ENCODE measurements at regions not wholly inside any gene's neighbourhood (a gene's known extent, or its start where the extent isn't known, plus 50 kb on each side); places are given as distances from the start of the nearest gene placed in this dataset.
"Not testable (repeated sequence)": the region's sequence is repeated elsewhere in the genome, so short reads cannot be mapped to it uniquely, and the experiment has no call there.

- H3K27me3 Mint-ChIP-seq, result peaks cover 58% of the 10 kb centered on the region
- H3K9me3 Mint-ChIP-seq, result no peaks in the 10 kb centered on the region
- DNase-seq (ENCODE audit: low spot score in 2 of 2), result no peak
- H3K4me1 Mint-ChIP-seq, result peaks cover 20% of the 10 kb centered on the region
- no peak overlapping the region for H3K27ac Mint-ChIP-seq (ENCODE audit: low read depth)
- H3K36me3 Mint-ChIP-seq (ENCODE audit: insufficient read depth), result no peaks in the 10 kb centered on the region
- H3K4me3 Mint-ChIP-seq, result no peak overlapping the region
- no peak for ATAC-seq (replicated peaks; ENCODE audit: extremely low read depth, poor library complexity, severe bottlenecking)
Measured at GRCh38 chr13:39822437-39822836, 167.0 kb downstream of the COG6 start.

DNA sequence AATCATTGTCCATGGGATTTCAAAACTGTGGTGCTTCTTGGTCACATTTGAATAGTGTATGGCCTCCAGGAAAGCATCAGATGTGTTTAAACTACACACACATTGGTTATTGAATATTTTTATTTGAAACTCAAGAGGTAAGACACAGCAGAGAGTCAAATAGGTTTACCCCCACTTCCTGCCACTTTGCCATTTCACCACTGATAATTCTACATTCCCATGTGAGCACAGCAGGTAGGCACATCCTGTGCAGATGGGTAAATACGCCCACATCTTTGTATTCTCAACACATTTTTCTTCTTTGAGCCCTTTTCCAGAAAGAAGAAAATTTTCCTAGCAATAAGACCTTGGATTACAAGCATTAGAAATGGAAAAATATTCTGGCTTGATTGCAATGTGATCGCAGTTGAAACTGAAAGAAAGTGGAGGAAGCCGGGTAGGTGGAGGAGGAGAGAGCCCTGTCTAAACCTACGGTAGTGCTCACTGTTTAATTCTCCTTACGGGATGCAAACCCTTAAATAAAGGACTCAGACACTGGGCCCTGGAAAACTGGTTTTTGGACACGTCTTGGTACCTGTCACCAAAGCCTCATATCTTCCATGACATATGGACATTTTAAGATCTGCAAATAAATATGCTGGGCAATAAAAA, 167.7 kb downstream of the COG6 start:
- Mint-ChIP-seq H3K4me3 (peak overlapping the region; percentile 13), H3K4me1 (peaks cover 20% of the 10 kb centered on the region), H3K9me3 (no peaks in the 10 kb centered on the region), H3K27ac (ENCODE audit: low read depth) (no peak overlapping the region), H3K27me3 (peaks cover 65% of the 10 kb centered on the region), H3K36me3 (ENCODE audit: insufficient read depth) (no peaks in the 10 kb centered on the region)
- no peak for DNase-seq (ENCODE audit: low spot score in 2 of 2)
- no peak for ATAC-seq (replicated peaks; ENCODE audit: extremely low read depth, poor library complexity, severe bottlenecking)

- peaks cover 20% of the 10 kb centered on the region for H3K4me1 Mint-ChIP-seq
- H3K4me3 Mint-ChIP-seq, result no peak overlapping the region
- no peak for DNase-seq (ENCODE audit: low spot score in 2 of 2)
- peaks cover 74% of the 10 kb centered on the region for H3K27me3 Mint-ChIP-seq
- no peak overlapping the region for H3K27ac Mint-ChIP-seq (ENCODE audit: low read depth)
- ATAC-seq (replicated peaks; ENCODE audit: extremely low read depth, poor library complexity, severe bottlenecking), result no peak
- H3K9me3 Mint-ChIP-seq, result no peaks in the 10 kb centered on the region
- no peaks in the 10 kb centered on the region for H3K36me3 Mint-ChIP-seq (ENCODE audit: insufficient read depth)
Measured at GRCh38 chr13:39825886-39826285, 170.4 kb downstream of the COG6 start.

- Mint-ChIP-seq H3K4me3 (no peak overlapping the region), H3K36me3 (ENCODE audit: insufficient read depth) (no peaks in the 10 kb centered on the region), H3K27ac (ENCODE audit: low read depth) (no peak overlapping the region), H3K4me1 (no peaks in the 10 kb centered on the region), H3K27me3 (peaks cover 30% of the 10 kb centered on the region), H3K9me3 (no peaks in the 10 kb centered on the region)
- DNase-seq (ENCODE audit: low spot score in 2 of 2), result no peak
- ATAC-seq (replicated peaks; ENCODE audit: extremely low read depth, poor library complexity, severe bottlenecking), result no peak
Measured at GRCh38 chr13:39835253-39835652, 179.8 kb downstream of the COG6 start.

GRCh38 chr13:39836038-39836437, 180.6 kb downstream of the COG6 start:
- DNase-seq (ENCODE audit: low spot score in 2 of 2), result no peak
- H3K27ac Mint-ChIP-seq (ENCODE audit: low read depth), result no peak overlapping the region
- no peaks in the 10 kb centered on the region for H3K9me3 Mint-ChIP-seq
- no peaks in the 10 kb centered on the region for H3K4me1 Mint-ChIP-seq
- H3K36me3 Mint-ChIP-seq (ENCODE audit: insufficient read depth), result no peaks in the 10 kb centered on the region
- ATAC-seq (replicated peaks; ENCODE audit: extremely low read depth, poor library complexity, severe bottlenecking), result no peak
- H3K4me3 Mint-ChIP-seq, result no peak overlapping the region
- peaks cover 35% of the 10 kb centered on the region for H3K27me3 Mint-ChIP-seq

- not testable (repeated sequence) for ATAC-seq (replicated peaks; ENCODE audit: extremely low read depth, poor library complexity, severe bottlenecking); H3K27ac Mint-ChIP-seq (ENCODE audit: low read depth); H3K9me3 Mint-ChIP-seq; DNase-seq (ENCODE audit: low spot score in 2 of 2); H3K4me1 Mint-ChIP-seq; H3K4me3 Mint-ChIP-seq; H3K36me3 Mint-ChIP-seq (ENCODE audit: insufficient read depth)
- H3K27me3 Mint-ChIP-seq, result peaks cover 34% of the 10 kb centered on the region
Measured at GRCh38 chr13:39837866-39838265, 182.4 kb downstream of the COG6 start.

DNA sequence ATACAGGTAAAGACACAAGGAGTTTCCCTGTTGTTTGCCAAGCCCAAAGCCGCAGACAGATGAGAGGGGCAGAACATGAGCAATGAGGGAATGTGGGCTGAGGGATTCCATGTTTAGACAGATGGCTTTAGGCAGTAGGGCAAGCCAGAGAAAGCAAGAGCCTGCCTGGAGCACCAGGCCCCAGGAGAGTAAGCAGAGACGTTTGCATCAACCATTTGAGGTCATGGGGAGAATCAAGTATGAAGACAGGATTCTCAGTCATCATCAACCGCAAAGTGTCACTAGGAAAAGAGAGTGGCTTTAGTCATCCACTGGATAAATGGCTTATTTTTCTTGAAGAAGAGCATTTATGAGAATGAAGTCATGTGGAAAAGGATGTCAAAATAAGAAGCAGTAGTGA, 184.7 kb downstream of the COG6 start:
- DNase-seq (ENCODE audit: low spot score in 2 of 2) (no peak), ATAC-seq (replicated peaks; ENCODE audit: extremely low read depth, poor library complexity, severe bottlenecking) (no peak)
- Mint-ChIP-seq H3K4me3 (no peak overlapping the region), H3K36me3 (ENCODE audit: insufficient read depth) (no peaks in the 10 kb centered on the region), H3K27me3 (peaks cover 12% of the 10 kb centered on the region), H3K4me1 (no peaks in the 10 kb centered on the region), H3K27ac (ENCODE audit: low read depth) (no peak overlapping the region), H3K9me3 (no peaks in the 10 kb centered on the region)

- no peak overlapping the region for H3K4me3 Mint-ChIP-seq
- no peak overlapping the region for H3K27ac Mint-ChIP-seq (ENCODE audit: low read depth)
- no peaks in the 10 kb centered on the region for H3K4me1 Mint-ChIP-seq
- no peaks in the 10 kb centered on the region for H3K36me3 Mint-ChIP-seq (ENCODE audit: insufficient read depth)
- H3K9me3 Mint-ChIP-seq, result no peaks in the 10 kb centered on the region
- peaks cover 26% of the 10 kb centered on the region for H3K27me3 Mint-ChIP-seq
- DNase-seq (ENCODE audit: low spot score in 2 of 2), result no peak
- no peak for ATAC-seq (replicated peaks; ENCODE audit: extremely low read depth, poor library complexity, severe bottlenecking)
Measured at GRCh38 chr13:39847336-39847735, 191.9 kb downstream of the COG6 start.

- H3K27ac Mint-ChIP-seq (ENCODE audit: low read depth), result no peak overlapping the region
- no peak for ATAC-seq (replicated peaks; ENCODE audit: extremely low read depth, poor library complexity, severe bottlenecking)
- H3K36me3 Mint-ChIP-seq (ENCODE audit: insufficient read depth), result no peaks in the 10 kb centered on the region
- H3K4me1 Mint-ChIP-seq, result no peaks in the 10 kb centered on the region
- H3K27me3 Mint-ChIP-seq, result peaks cover 62% of the 10 kb centered on the region
- no peak overlapping the region for H3K4me3 Mint-ChIP-seq
- H3K9me3 Mint-ChIP-seq, result peaks cover 5% of the 10 kb centered on the region
- DNase-seq (ENCODE audit: low spot score in 2 of 2), result no peak
Measured at GRCh38 chr13:39855236-39855635, 199.8 kb downstream of the COG6 start.

- H3K27me3 Mint-ChIP-seq, result peaks cover 60% of the 10 kb centered on the region
- H3K27ac Mint-ChIP-seq (ENCODE audit: low read depth), result no peak overlapping the region
- DNase-seq (ENCODE audit: low spot score in 2 of 2) (no peak), ATAC-seq (replicated peaks; ENCODE audit: extremely low read depth, poor library complexity, severe bottlenecking) (no peak)
- peaks cover 5% of the 10 kb centered on the region for H3K9me3 Mint-ChIP-seq
- H3K4me3 Mint-ChIP-seq, result no peak overlapping the region
- no peaks in the 10 kb centered on the region for H3K4me1 Mint-ChIP-seq
- H3K36me3 Mint-ChIP-seq (ENCODE audit: insufficient read depth), result no peaks in the 10 kb centered on the region
Measured at GRCh38 chr13:39856714-39857113, 201.3 kb downstream of the COG6 start.

- ATAC-seq (replicated peaks; ENCODE audit: extremely low read depth, poor library complexity, severe bottlenecking), result no peak
- no peak for DNase-seq (ENCODE audit: low spot score in 2 of 2)
Measured at GRCh38 chr13:39858794-39859193, 203.3 kb downstream of the COG6 start.

DNA sequence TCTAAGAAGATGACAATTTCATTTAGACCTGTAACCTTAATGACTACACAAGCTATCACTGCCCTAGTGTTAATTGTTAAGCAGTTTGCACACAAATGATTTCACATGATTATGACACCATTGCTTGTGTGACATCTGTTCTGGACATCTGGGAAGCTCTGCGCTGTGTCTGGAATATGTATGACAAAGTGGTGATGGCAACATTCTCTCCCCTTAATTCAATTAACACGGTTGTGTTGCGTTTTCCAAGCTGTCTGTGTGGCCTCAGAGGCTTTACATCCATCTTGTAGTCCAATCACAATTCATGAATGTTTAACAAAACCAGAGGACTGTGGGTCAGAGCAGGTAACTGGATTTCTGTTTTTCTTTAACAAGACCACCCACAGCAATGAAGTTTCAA, 204.4 kb downstream of the COG6 start:
- DNase-seq (ENCODE audit: low spot score in 2 of 2) (no peak), ATAC-seq (replicated peaks; ENCODE audit: extremely low read depth, poor library complexity, severe bottlenecking) (no peak)
- no peaks in the 10 kb centered on the region for H3K9me3 Mint-ChIP-seq
- H3K36me3 Mint-ChIP-seq (ENCODE audit: insufficient read depth), result no peaks in the 10 kb centered on the region
- no peak overlapping the region for H3K4me3 Mint-ChIP-seq
- H3K27ac Mint-ChIP-seq (ENCODE audit: low read depth), result no peak overlapping the region
- H3K4me1 Mint-ChIP-seq, result no peaks in the 10 kb centered on the region
- peaks cover 42% of the 10 kb centered on the region for H3K27me3 Mint-ChIP-seq

More at GRCh38 chr13:39858794-39859193, 203.3 kb downstream of the COG6 start:
- Mint-ChIP-seq H3K36me3 (ENCODE audit: insufficient read depth) (no peaks in the 10 kb centered on the region), H3K9me3 (no peaks in the 10 kb centered on the region), H3K27ac (ENCODE audit: low read depth) (no peak overlapping the region), H3K4me1 (no peaks in the 10 kb centered on the region), H3K4me3 (no peak overlapping the region), H3K27me3 (peaks cover 44% of the 10 kb centered on the region)

DNA sequence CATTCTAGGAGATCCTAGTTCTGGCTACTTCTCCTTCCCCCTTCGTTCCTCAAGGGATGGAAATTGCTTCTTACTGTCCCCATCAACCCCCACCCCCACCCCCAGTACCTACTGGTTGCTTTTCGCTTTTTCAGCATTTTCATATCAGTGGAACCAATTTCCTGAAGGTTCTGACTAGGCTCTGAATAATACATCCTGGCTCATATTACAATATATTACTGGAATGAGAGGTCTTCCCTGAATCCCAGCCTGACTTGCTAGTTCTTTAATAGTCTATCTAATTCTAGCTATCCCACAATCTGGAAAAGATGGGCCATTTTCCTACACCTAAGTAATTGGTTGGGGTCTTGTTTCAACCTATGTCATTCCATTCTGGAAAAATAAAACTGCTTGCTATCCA, 207.4 kb downstream of the COG6 start:
- peaks cover 34% of the 10 kb centered on the region for H3K27me3 Mint-ChIP-seq

More for the DNA sequence above, 207.4 kb downstream of the COG6 start:
- Mint-ChIP-seq H3K36me3 (ENCODE audit: insufficient read depth) (no peaks in the 10 kb centered on the region), H3K4me3 (no peak overlapping the region), H3K27ac (ENCODE audit: low read depth) (no peak overlapping the region), H3K4me1 (no peaks in the 10 kb centered on the region), H3K9me3 (no peaks in the 10 kb centered on the region)
- DNase-seq (ENCODE audit: low spot score in 2 of 2), result no peak
- no peak for ATAC-seq (replicated peaks; ENCODE audit: extremely low read depth, poor library complexity, severe bottlenecking)

All from central memory CD8-positive, alpha-beta T cell (primary cell).